SK-N-SH (cell line): ENCODE measurements at regions not wholly inside any gene's neighbourhood (a gene's known extent, or its start where the extent isn't known, plus 50 kb on each side); places are given as distances from the start of the nearest gene placed in this dataset.

Experiments used
- CTCF ChIA-PET: fragments of 300-600, 350-600 bp; formaldehyde crosslinking; extraction: SDS; loops from one replicate; lab custom pipeline; 2021; lab: Yijun Ruan, JAX
- POLR2A ChIA-PET: fragments of 350-600 bp; sonication (Branson Sonifier 250); formaldehyde crosslinking; extraction: SDS; loops from one replicate; lab custom pipeline; 2020; ENCODE audit warnings: antibody characterized with exemption, inconsistent platforms; lab: Yijun Ruan, JAX
- DNase-seq: peaks from one replicate; pipeline ENCODE4 v3.0.0; 2012
- H2AFZ ChIP-seq: fragments of 200-600 bp; sonication (generic); 2 replicates; pipeline ENCODE4 v1.8.1; 2016; ENCODE audit warnings: antibody characterized with exemption, mild to moderate bottlenecking, low read depth
- H3F3A ChIP-seq: fragments of 200-600 bp; sonication (generic); replicated peaks from 2 replicates; pipeline ENCODE3; 2016; ENCODE audit warnings: antibody characterized with exemption, mild to moderate bottlenecking; ENCODE audit not compliant: insufficient read depth
- H3K27ac ChIP-seq, 2 experiments: fragments of 200-500 bp in 1 of 2; fragments of 200-600 bp in 1 of 2; sonication (Bioruptor generic) in 1 of 2; sonication (generic), shearing (Covaris generic) in 1 of 2; 2 replicates each; pipeline versions ENCODE4 v1.5.1 to v1.6.1; 2014 to 2016; ENCODE audit warnings: low read depth in 2 of 2, inconsistent platforms in 1 of 2, low read length in 1 of 2, mild to moderate bottlenecking in 1 of 2, mixed read lengths in 1 of 2
- H3K27me3 ChIP-seq: fragments of 200-600 bp; sonication (generic), shearing (Covaris generic); 2 replicates; pipeline ENCODE4 v1.6.1; 2016; ENCODE audit warnings: mixed run types; ENCODE audit not compliant: insufficient read depth
- H3K36me3 ChIP-seq, 2 experiments: fragments of 200-500 bp in 1 of 2; fragments of 200-600 bp in 1 of 2; sonication (Bioruptor generic) in 1 of 2; sonication (generic) in 1 of 2; replicated peaks in 1 of 2; 2 replicates each; pipeline versions ENCODE3 to v1.5.1; 2014 to 2016; ENCODE audit warnings: low read length in 1 of 2, mild to moderate bottlenecking in 1 of 2; ENCODE audit not compliant: insufficient read depth in 2 of 2, control insufficient read depth in 1 of 2
- H3K4me1 ChIP-seq, 2 experiments: fragments of 200-500 bp in 1 of 2; fragments of 200-600 bp in 1 of 2; sonication (Bioruptor generic) in 1 of 2; sonication (generic), shearing (Covaris generic) in 1 of 2; 2 replicates each; pipeline versions ENCODE4 v1.5.1 to v1.6.1; 2014 to 2016; ENCODE audit warnings: low read depth in 1 of 2, low read length in 1 of 2, mixed run types in 1 of 2; ENCODE audit not compliant: insufficient read depth in 2 of 2, control insufficient read depth in 1 of 2
- H3K4me2 ChIP-seq: fragments of 200-600 bp; sonication (generic), shearing (Covaris generic); 2 replicates; pipeline ENCODE4 v1.6.1; 2017; ENCODE audit warnings: mixed run types
- H3K4me3 ChIP-seq, 2 experiments: fragments of 200-500 bp in 1 of 2; fragments of 200-600 bp in 1 of 2; sonication (Bioruptor generic) in 1 of 2; sonication (generic), shearing (Covaris generic) in 1 of 2; 2 replicates each; pipeline versions ENCODE4 v1.5.1 to v1.8.1; 2014 to 2016; ENCODE audit warnings: low read depth in 2 of 2, inconsistent platforms in 1 of 2, low read length in 1 of 2, mild to moderate bottlenecking in 1 of 2, mixed read lengths in 1 of 2, moderate library complexity in 1 of 2
- H3K79me2 ChIP-seq: fragments of 200-600 bp; sonication (generic); 2 replicates; pipeline ENCODE4 v1.8.1; 2017; ENCODE audit warnings: mild to moderate bottlenecking; ENCODE audit not compliant: insufficient read depth
- H3K9ac ChIP-seq: fragments of 200-600 bp; sonication (generic); 2 replicates; pipeline ENCODE4 v1.6.1; 2017; ENCODE audit warnings: mixed run types
- H3K9me2 ChIP-seq: fragments of 200-600 bp; sonication (generic); 2 replicates; pipeline ENCODE4 v1.6.1; 2017; ENCODE audit warnings: mixed run types
- H3K9me3 ChIP-seq: fragments of 200-600 bp; sonication (generic); 2 replicates; pipeline ENCODE4 v1.6.1; 2017; ENCODE audit warnings: mixed run types, mild to moderate bottlenecking, moderate library complexity
- H4K20me1 ChIP-seq: fragments of 200-600 bp; sonication (generic); 2 replicates; pipeline ENCODE4 v1.6.1; 2017; ENCODE audit warnings: mild to moderate bottlenecking, mixed run types; ENCODE audit not compliant: insufficient read depth
- ELF1 ChIP-seq: IDR thresholded peaks from 2 replicates; pipeline ENCODE4 v1.4.0; 2012
- EP300 ChIP-seq, 2 experiments: IDR thresholded peaks; 2 replicates each; pipeline versions ENCODE4 v1.4.0 to v1.6.1; 2012; ENCODE audit warnings: borderline replicate concordance in 1 of 2, low read depth in 1 of 2, low read length in 1 of 2
- GABPA ChIP-seq: IDR thresholded peaks from 2 replicates; pipeline ENCODE4 v1.4.0; 2012; ENCODE audit warnings: low read depth, mild to moderate bottlenecking
- NFIC ChIP-seq: IDR thresholded peaks from 2 replicates; pipeline ENCODE4 v1.4.0; 2012; ENCODE audit warnings: borderline replicate concordance
- RAD21 ChIP-seq: IDR thresholded peaks from 2 replicates; pipeline ENCODE4 v1.6.1; 2012; ENCODE audit warnings: mild to moderate bottlenecking, low read length
- RCOR1 ChIP-seq: fragments of 150-350 bp; IDR thresholded peaks from 2 replicates; pipeline ENCODE4 v1.6.1; 2017; ENCODE audit warnings: antibody characterized with exemption, low read length
- SMC3 ChIP-seq: IDR thresholded peaks from 2 replicates; pipeline ENCODE4 v1.6.1; 2012; ENCODE audit warnings: low read depth, low read length, improper control_type of control experiment
- TEAD4 ChIP-seq: IDR thresholded peaks from 2 replicates; pipeline ENCODE4 v1.4.0; 2012; ENCODE audit warnings: mild to moderate bottlenecking, borderline replicate concordance; ENCODE audit not compliant: insufficient read depth
- YY1 ChIP-seq: IDR thresholded peaks from 2 replicates; pipeline ENCODE4 v1.4.0; 2012; ENCODE audit warnings: low read depth, mild to moderate bottlenecking
- WGBS: methylation state at CpG from one replicate; pipeline ENCODE4 v1.1.6; 2017; ENCODE audit warnings: low lambda C conversion rate; 5-methylcytosine and 5-hydroxymethylcytosine counted together
- TF ChIP-seq, protein P1 (sequence below): fragments of 150-350 bp; IDR thresholded peaks from 2 replicates; pipeline ENCODE4 v1.6.1; 2016; ENCODE audit warnings: mild to moderate bottlenecking, low read depth, low read length
- TF ChIP-seq, protein P2 (sequence below): fragments of 200-600 bp; sonication (generic); IDR thresholded peaks from 2 replicates; pipeline ENCODE4 v1.6.1; 2017; ENCODE audit warnings: antibody characterized with exemption, mild to moderate bottlenecking, moderate library complexity
- TF ChIP-seq, protein P3 (sequence below): IDR thresholded peaks from 2 replicates; pipeline ENCODE4; 2012
- TF ChIP-seq, protein P4 (sequence below): IDR thresholded peaks from 2 replicates; pipeline ENCODE4 v1.4.0; 2012; ENCODE audit warnings: low read depth, borderline replicate concordance
- TF ChIP-seq, protein P5 (sequence below): IDR thresholded peaks from 2 replicates; pipeline ENCODE4 v1.4.0; 2012; ENCODE audit warnings: low read depth
- TF ChIP-seq, protein P6 (sequence below): fragments of 150-350 bp; IDR thresholded peaks from 2 replicates; pipeline ENCODE4 v1.6.1; 2017; ENCODE audit warnings: antibody characterized with exemption, low read length, low read depth, borderline replicate concordance

DNA sequence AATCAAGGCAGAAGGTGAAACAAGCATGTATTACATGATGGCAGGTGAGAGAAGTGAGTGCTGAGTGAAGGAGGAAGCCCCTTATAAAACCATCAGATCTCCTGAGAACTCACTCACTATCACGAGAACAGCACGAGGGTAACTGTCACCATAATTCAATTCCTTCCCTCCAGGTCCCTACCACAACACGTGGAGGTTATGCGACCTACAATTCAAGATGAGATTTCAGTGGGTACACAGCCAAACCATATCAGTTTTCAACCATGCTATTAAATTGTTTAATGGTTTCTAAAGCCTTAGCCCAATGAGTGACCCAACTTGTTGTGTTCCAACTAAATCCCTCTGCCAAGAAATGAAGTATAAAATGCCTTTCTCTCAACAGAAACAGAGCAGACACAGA lies 519.8 kb downstream of the GBA3 start (continued):
- TF ChIP-seq, protein P1, sequence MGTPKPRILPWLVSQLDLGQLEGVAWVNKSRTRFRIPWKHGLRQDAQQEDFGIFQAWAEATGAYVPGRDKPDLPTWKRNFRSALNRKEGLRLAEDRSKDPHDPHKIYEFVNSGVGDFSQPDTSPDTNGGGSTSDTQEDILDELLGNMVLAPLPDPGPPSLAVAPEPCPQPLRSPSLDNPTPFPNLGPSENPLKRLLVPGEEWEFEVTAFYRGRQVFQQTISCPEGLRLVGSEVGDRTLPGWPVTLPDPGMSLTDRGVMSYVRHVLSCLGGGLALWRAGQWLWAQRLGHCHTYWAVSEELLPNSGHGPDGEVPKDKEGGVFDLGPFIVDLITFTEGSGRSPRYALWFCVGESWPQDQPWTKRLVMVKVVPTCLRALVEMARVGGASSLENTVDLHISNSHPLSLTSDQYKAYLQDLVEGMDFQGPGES = no peak
- TF ChIP-seq RCOR1 (no peak), NFIC (no peak), YY1 (no peak), TEAD4 (no peak), ELF1 (no peak)
- TF ChIP-seq, protein P2, sequence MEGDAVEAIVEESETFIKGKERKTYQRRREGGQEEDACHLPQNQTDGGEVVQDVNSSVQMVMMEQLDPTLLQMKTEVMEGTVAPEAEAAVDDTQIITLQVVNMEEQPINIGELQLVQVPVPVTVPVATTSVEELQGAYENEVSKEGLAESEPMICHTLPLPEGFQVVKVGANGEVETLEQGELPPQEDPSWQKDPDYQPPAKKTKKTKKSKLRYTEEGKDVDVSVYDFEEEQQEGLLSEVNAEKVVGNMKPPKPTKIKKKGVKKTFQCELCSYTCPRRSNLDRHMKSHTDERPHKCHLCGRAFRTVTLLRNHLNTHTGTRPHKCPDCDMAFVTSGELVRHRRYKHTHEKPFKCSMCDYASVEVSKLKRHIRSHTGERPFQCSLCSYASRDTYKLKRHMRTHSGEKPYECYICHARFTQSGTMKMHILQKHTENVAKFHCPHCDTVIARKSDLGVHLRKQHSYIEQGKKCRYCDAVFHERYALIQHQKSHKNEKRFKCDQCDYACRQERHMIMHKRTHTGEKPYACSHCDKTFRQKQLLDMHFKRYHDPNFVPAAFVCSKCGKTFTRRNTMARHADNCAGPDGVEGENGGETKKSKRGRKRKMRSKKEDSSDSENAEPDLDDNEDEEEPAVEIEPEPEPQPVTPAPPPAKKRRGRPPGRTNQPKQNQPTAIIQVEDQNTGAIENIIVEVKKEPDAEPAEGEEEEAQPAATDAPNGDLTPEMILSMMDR = no peak
- TF ChIP-seq, protein P3, sequence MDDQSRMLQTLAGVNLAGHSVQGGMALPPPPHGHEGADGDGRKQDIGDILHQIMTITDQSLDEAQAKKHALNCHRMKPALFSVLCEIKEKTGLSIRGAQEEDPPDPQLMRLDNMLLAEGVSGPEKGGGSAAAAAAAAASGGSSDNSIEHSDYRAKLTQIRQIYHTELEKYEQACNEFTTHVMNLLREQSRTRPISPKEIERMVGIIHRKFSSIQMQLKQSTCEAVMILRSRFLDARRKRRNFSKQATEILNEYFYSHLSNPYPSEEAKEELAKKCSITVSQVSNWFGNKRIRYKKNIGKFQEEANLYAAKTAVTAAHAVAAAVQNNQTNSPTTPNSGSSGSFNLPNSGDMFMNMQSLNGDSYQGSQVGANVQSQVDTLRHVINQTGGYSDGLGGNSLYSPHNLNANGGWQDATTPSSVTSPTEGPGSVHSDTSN = no peak

DNA sequence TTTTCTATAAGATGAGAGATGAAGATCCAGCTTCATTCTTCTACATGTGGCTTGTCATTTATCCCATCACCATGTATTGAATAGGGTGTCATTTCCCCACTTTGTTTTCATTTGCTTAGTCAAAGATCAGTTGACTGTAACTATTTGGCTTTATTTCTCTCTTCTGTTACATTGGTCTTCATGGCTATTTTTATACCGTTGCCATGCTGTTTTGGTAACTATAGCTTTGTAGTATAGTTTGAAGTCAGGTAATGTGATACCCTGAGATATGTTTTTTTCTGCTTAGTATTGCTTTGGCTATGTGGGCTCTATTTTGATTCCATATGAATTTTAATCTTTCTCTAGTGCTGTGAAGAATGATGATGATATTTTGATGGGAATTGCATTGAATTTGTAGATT lies 514.3 kb downstream of the GBA3 start:
- ChIA-PET CTCF (no interaction called here), POLR2A (no interaction called here)
- no peak overlapping the region for H3K27ac ChIP-seq
- WGBS = 6% methylated on average over 1 of the region's 1 CpG
- TF ChIP-seq EP300 (IDR thresholded peaks at IDR 0.05; ENCODE audit: borderline replicate concordance in 1 of 2, low read depth in 1 of 2, low read length in 1 of 2) = no peak
- TF ChIP-seq SMC3 = no peak
- TF ChIP-seq RCOR1 = no peak
- no peak for TF ChIP-seq RAD21
- TF ChIP-seq, protein P4, sequence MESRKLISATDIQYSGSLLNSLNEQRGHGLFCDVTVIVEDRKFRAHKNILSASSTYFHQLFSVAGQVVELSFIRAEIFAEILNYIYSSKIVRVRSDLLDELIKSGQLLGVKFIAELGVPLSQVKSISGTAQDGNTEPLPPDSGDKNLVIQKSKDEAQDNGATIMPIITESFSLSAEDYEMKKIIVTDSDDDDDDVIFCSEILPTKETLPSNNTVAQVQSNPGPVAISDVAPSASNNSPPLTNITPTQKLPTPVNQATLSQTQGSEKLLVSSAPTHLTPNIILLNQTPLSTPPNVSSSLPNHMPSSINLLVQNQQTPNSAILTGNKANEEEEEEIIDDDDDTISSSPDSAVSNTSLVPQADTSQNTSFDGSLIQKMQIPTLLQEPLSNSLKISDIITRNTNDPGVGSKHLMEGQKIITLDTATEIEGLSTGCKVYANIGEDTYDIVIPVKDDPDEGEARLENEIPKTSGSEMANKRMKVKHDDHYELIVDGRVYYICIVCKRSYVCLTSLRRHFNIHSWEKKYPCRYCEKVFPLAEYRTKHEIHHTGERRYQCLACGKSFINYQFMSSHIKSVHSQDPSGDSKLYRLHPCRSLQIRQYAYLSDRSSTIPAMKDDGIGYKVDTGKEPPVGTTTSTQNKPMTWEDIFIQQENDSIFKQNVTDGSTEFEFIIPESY = no peak
- TF ChIP-seq NFIC = no peak
- TF ChIP-seq, protein P5, sequence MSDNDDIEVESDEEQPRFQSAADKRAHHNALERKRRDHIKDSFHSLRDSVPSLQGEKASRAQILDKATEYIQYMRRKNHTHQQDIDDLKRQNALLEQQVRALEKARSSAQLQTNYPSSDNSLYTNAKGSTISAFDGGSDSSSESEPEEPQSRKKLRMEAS = no peak
- no peak for TF ChIP-seq TEAD4
- no peak for TF ChIP-seq GABPA
- TF ChIP-seq, protein P6, sequence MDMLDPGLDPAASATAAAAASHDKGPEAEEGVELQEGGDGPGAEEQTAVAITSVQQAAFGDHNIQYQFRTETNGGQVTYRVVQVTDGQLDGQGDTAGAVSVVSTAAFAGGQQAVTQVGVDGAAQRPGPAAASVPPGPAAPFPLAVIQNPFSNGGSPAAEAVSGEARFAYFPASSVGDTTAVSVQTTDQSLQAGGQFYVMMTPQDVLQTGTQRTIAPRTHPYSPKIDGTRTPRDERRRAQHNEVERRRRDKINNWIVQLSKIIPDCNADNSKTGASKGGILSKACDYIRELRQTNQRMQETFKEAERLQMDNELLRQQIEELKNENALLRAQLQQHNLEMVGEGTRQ = no peak
- 0 out of 2 replicates have a peak, but pooled peaks cover 4% of the 10 kb centered on the region for H3K9me3 ChIP-seq
- H3F3A ChIP-seq = no peaks in the 10 kb centered on the region
- no peaks in the 10 kb centered on the region for H3K27me3 ChIP-seq
- H3K4me3 ChIP-seq = no peak overlapping the region
- no peaks in the 10 kb centered on the region for H3K79me2 ChIP-seq
- H3K4me2 ChIP-seq = no peak overlapping the region
- no peaks in the 10 kb centered on the region for H3K9me2 ChIP-seq
- DNase-seq = no peak
- no peaks in the 10 kb centered on the region for H3K4me1 ChIP-seq
- no peaks in the 10 kb centered on the region for H4K20me1 ChIP-seq
- no peak overlapping the region for H2AFZ ChIP-seq
- H3K36me3 ChIP-seq = no peaks in the 10 kb centered on the region
- H3K9ac ChIP-seq = no peak overlapping the region
